ENCODE measurements at regions not wholly inside any gene's neighbourhood (a gene's known extent, or its start where the extent isn't known, plus 50 kb on each side); places are given as distances from the start of the nearest gene placed in this dataset.

DNA sequence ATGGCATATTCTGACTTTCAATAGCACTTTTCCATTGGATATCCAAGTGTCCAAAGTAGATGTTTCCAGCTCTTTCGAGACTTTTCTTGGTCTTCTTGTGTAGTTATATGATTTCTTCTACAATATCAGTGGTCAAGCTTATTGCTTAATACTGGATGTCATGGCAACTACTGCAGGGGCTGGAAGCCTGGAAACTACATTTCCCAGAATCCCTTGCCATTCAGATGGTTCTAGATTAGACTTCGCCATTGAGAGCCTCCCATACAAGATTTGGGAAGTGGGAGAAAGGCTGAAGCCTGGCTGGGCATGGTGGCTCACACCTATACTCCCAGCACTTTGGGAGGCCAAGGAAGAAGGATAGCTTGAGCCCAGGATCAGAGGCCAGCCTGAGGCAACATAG is 153.6 kb downstream of the C16orf95 start:
- Histone ChIP-seq H3K4me1 (no peaks in the 10 kb centered on the region), H3K36me3 (ENCODE audit: insufficient read depth in 1 of 2, low read depth in 1 of 2) (no peaks in the 10 kb centered on the region), H3K4me3 (no peak overlapping the region), H3K9me3 (no peaks in the 10 kb centered on the region), H3K27me3 (ENCODE audit: insufficient read depth in 3 of 3, low read length in 2 of 3) (no peaks in the 10 kb centered on the region), H3K27ac (no peak overlapping the region)
- no peak for DNase-seq
- ATAC-seq = no peak
- TF ChIP-seq, protein P1, sequence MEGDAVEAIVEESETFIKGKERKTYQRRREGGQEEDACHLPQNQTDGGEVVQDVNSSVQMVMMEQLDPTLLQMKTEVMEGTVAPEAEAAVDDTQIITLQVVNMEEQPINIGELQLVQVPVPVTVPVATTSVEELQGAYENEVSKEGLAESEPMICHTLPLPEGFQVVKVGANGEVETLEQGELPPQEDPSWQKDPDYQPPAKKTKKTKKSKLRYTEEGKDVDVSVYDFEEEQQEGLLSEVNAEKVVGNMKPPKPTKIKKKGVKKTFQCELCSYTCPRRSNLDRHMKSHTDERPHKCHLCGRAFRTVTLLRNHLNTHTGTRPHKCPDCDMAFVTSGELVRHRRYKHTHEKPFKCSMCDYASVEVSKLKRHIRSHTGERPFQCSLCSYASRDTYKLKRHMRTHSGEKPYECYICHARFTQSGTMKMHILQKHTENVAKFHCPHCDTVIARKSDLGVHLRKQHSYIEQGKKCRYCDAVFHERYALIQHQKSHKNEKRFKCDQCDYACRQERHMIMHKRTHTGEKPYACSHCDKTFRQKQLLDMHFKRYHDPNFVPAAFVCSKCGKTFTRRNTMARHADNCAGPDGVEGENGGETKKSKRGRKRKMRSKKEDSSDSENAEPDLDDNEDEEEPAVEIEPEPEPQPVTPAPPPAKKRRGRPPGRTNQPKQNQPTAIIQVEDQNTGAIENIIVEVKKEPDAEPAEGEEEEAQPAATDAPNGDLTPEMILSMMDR (IDR thresholded peaks at IDR 0.05) = no peak
- intact Hi-C loops (cut with DNase I) = no loop called here
- 82 to 85% (median 82%) methylated on average over 2 of the region's 2 CpGs for WGBS, 3 donors

DNA sequence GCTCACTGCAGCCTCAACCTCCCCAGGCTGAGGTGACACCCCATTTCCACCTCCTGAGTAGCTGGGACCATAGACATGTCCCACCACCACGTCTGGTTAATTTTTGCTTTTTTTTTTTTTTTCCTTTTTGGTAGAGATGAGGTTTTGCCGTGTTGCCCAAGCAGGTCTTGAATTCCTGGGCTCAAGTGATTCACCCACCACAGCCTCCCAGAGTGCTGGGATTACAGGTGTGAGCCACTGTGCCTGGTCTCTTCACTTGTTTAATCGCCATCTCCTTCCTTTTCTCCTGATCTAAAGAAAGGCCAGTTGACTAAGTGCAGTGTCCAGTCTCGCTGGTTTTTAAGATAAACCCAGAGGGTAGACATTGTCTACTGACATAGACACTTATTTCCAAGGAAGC is 152.0 kb downstream of the C16orf95 start:
- H3K4me3 ChIP-seq = no peak overlapping the region
- intact Hi-C loops (cut with DNase I) = no loop called here
- H3K27me3 ChIP-seq (ENCODE audit: insufficient read depth in 3 of 3, low read length in 2 of 3) = no peaks in the 10 kb centered on the region
- TF ChIP-seq, protein P1 (IDR thresholded peaks at IDR 0.05) = no peak
- no peaks in the 10 kb centered on the region for H3K9me3 ChIP-seq
- no peaks in the 10 kb centered on the region for H3K4me1 ChIP-seq
- no peak overlapping the region for H3K27ac ChIP-seq
- ATAC-seq (no peak), DNase-seq (no peak)
- WGBS, 3 donors = 83 to 90% (median 87%) methylated on average over 4 of the region's 4 CpGs
- H3K36me3 ChIP-seq (ENCODE audit: insufficient read depth in 1 of 2, low read depth in 1 of 2) = no peaks in the 10 kb centered on the region

DNA sequence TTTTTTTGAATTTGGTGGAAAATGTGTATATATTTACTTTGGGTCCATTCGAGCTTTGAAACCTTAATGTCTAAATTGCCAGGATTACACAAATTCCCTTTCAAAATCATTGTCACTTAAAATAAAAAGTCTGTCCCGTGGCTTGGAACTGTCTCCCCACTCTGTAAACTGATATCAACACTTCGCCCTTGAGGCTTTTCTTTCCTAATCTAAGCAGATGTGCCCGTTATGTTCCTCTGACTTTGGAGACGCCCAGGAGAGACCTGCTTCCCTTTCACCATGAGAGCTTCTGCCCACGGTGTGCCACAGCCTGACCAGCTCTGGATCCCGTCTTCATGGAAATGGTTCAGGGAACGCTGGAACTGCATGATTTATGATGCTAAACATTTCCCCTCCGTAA is 151.3 kb downstream of the C16orf95 start:
- WGBS, 3 donors = 33 to 36% (median 34%) methylated on average over 9 of the region's 9 CpGs
- H3K4me3 ChIP-seq = no peak overlapping the region
- TF ChIP-seq, protein P1 (IDR thresholded peaks at IDR 0.05) = no peak
- H3K27me3 ChIP-seq (ENCODE audit: insufficient read depth in 3 of 3, low read length in 2 of 3) = no peaks in the 10 kb centered on the region
- H3K9me3 ChIP-seq = no peaks in the 10 kb centered on the region
- H3K27ac ChIP-seq = no peak overlapping the region
- DNase-seq = no peak
- no peaks in the 10 kb centered on the region for H3K36me3 ChIP-seq (ENCODE audit: insufficient read depth in 1 of 2, low read depth in 1 of 2)
- H3K4me1 ChIP-seq = no peaks in the 10 kb centered on the region
- ATAC-seq = no peak
- intact Hi-C loops (cut with DNase I) = no loop called here

DNA sequence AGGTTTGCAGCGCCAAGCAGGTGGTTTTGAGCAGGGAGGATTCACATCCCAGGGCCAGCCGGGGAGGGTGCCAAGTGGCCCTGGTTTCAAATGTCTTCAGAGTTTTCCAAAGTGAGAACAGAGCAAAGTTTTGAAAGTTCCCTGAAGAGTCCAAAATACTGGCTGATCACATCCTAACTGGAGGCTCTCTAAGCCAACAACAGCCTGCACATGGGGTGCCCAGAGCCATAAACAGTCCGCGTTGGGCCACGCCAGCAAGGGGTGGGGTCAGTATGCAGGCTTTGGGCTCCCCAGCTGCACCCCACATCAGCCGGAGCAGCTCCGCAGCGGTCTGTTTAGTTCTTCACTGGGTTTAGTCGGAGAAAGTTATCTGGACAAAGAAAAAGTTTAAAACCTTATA is 150.9 kb downstream of the C16orf95 start:
- H3K27ac ChIP-seq = no peak overlapping the region
- no peak overlapping the region for H3K4me3 ChIP-seq
- DNase-seq (no peak), ATAC-seq (no peak)
- TF ChIP-seq, protein P1 (IDR thresholded peaks at IDR 0.05) = no peak
- no peaks in the 10 kb centered on the region for H3K27me3 ChIP-seq (ENCODE audit: insufficient read depth in 3 of 3, low read length in 2 of 3)
- H3K36me3 ChIP-seq (ENCODE audit: insufficient read depth in 1 of 2, low read depth in 1 of 2) = no peaks in the 10 kb centered on the region
- no peaks in the 10 kb centered on the region for H3K9me3 ChIP-seq
- H3K4me1 ChIP-seq = no peaks in the 10 kb centered on the region
- 62 to 63% (median 63%) methylated on average over 9 of the region's 9 CpGs for whole genome bisulfite sequencing, 3 donors
- intact Hi-C loops (cut with DNase I) = no loop called here

DNA sequence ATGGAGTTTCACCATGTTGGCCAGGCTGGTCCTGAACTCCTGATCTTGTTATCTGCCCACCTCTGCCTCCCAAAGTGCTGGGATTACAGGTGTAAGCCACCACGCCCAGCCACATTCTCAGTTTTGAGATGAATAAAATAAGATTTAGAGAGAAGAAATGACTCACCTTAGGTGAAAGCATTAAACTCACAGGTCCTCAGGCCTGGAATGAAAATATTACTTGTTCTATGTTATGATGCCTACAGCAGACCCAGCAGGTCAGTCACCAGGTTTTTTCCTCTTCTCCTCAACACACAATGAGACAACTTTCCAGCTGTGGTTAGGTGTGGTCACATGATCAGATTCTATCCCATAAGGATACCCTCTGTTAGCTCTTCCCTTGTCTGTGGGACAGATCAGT is 150.3 kb downstream of the C16orf95 start:
- DNase-seq (no peak), ATAC-seq (no peak)
- Histone ChIP-seq H3K4me1 (no peaks in the 10 kb centered on the region), H3K36me3 (ENCODE audit: insufficient read depth in 1 of 2, low read depth in 1 of 2) (no peaks in the 10 kb centered on the region), H3K4me3 (no peak overlapping the region), H3K27me3 (ENCODE audit: insufficient read depth in 3 of 3, low read length in 2 of 3) (no peaks in the 10 kb centered on the region), H3K9me3 (no peaks in the 10 kb centered on the region), H3K27ac (no peak overlapping the region)
- intact Hi-C loops (cut with DNase I) = no loop called here
- WGBS, 3 donors = 92 to 100% (median 98%) methylated on average over 1 of the region's 1 CpG
- TF ChIP-seq, protein P1 (IDR thresholded peaks at IDR 0.05) = no peak

All from psoas muscle (tissue), 7 donors.